ENCODE measurements at regions not wholly inside any gene's neighbourhood (a gene's known extent, or its start where the extent isn't known, plus 50 kb on each side); places are given as distances from the start of the nearest gene placed in this dataset.

- intact Hi-C loops (cut with DNase I) = no loop called here
- Histone ChIP-seq H3K4me3 (ENCODE audit: low read length in 3 of 3) (no peak overlapping the region), H3K36me3 (ENCODE audit: control insufficient read depth in 2 of 3, insufficient read depth in 3 of 3, low read length in 3 of 3) (no peaks in the 10 kb centered on the region), H3K4me1 (ENCODE audit: control insufficient read depth in 2 of 3, insufficient read depth in 2 of 3, low read depth in 1 of 3, low read length in 3 of 3) (no peaks in the 10 kb centered on the region), H3K9ac (ENCODE audit: low read length in 3 of 3) (no peak overlapping the region), H3K9me3 (ENCODE audit: control insufficient read depth in 2 of 3, insufficient read depth in 1 of 3, low read length in 3 of 3) (no peaks in the 10 kb centered on the region), H3K27me3 (ENCODE audit: control insufficient read depth, insufficient read depth, low read length) (no peaks in the 10 kb centered on the region), H3K27ac (ENCODE audit: low read depth in 2 of 2, low read length in 2 of 2) (no peak overlapping the region)
- no peak for FAIRE-seq
- no peak for TF ChIP-seq CTCF (IDR thresholded peaks at IDR 0.05; ENCODE audit: borderline replicate concordance, extremely low read depth, insufficient read depth)
- DNase-seq = no peak
Measured at GRCh38 chr14:97156705-97157104, 359.5 kb downstream of the VRK1 start.

GRCh38 chr14:97158102-97158501, 360.9 kb downstream of the VRK1 start:
- Histone ChIP-seq H3K9me3 (ENCODE audit: control insufficient read depth in 2 of 3, insufficient read depth in 1 of 3, low read length in 3 of 3) (no peaks in the 10 kb centered on the region), H3K4me3 (ENCODE audit: low read length in 3 of 3) (no peak overlapping the region), H3K27ac (ENCODE audit: low read depth in 2 of 2, low read length in 2 of 2) (no peak overlapping the region), H3K9ac (ENCODE audit: low read length in 3 of 3) (no peak overlapping the region), H3K27me3 (ENCODE audit: control insufficient read depth, insufficient read depth, low read length) (no peaks in the 10 kb centered on the region), H3K36me3 (ENCODE audit: control insufficient read depth in 2 of 3, insufficient read depth in 3 of 3, low read length in 3 of 3) (no peaks in the 10 kb centered on the region), H3K4me1 (ENCODE audit: control insufficient read depth in 2 of 3, insufficient read depth in 2 of 3, low read depth in 1 of 3, low read length in 3 of 3) (no peaks in the 10 kb centered on the region)
- intact Hi-C loops (cut with DNase I) = no loop called here
- no peak for DNase-seq
- no peak for FAIRE-seq
- TF ChIP-seq CTCF (IDR thresholded peaks at IDR 0.05; ENCODE audit: borderline replicate concordance, extremely low read depth, insufficient read depth) = no peak

DNA sequence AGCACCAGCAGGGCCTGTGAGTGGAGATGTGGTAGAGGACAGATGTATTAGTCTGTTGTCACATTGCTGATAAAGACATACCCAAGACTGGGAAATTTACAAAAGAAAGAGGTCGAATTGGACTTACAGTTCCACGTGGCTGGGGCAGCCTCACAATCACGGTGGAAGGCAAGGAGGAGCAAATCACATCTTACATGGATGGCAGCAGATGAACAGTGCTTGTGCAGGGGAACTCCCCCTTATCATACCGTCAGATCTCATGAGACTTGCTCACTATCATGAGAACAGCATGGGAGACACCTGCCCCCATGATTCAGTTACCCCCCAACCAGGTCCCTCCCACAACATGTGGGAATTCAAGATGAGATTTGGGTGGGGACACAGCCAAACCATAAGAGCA, 361.9 kb downstream of the VRK1 start:
- intact Hi-C loops (cut with DNase I) = no loop called here
- no peak for FAIRE-seq
- Histone ChIP-seq H3K4me3 (ENCODE audit: low read length in 3 of 3) (no peak overlapping the region), H3K27me3 (ENCODE audit: control insufficient read depth, insufficient read depth, low read length) (no peaks in the 10 kb centered on the region), H3K27ac (ENCODE audit: low read depth in 2 of 2, low read length in 2 of 2) (no peak overlapping the region), H3K4me1 (ENCODE audit: control insufficient read depth in 2 of 3, insufficient read depth in 2 of 3, low read depth in 1 of 3, low read length in 3 of 3) (no peaks in the 10 kb centered on the region), H3K36me3 (ENCODE audit: control insufficient read depth in 2 of 3, insufficient read depth in 3 of 3, low read length in 3 of 3) (no peaks in the 10 kb centered on the region), H3K9ac (ENCODE audit: low read length in 3 of 3) (no peak overlapping the region), H3K9me3 (ENCODE audit: control insufficient read depth in 2 of 3, insufficient read depth in 1 of 3, low read length in 3 of 3) (no peaks in the 10 kb centered on the region)
- TF ChIP-seq CTCF (IDR thresholded peaks at IDR 0.05; ENCODE audit: borderline replicate concordance, extremely low read depth, insufficient read depth) = no peak
- DNase-seq = no peak

DNA sequence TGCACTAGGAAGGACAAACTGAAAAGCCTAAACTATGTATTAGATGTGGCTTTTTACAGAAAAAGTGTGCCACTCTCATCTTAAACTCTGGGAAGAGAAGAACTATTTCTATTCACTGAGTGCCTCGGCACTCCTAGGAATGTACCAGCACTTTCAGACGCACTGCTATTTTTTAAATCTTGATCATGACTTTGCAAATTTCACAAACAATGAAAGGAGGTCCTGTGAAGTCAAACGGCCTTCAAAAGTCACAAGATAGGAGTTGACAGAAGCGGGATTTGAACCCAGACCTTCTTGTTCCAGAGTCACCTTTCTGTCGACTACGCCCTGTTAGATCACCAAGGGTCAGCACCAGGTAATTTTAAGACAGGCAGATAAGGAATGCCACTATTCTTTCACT, 365.4 kb downstream of the VRK1 start:
- no peaks in the 10 kb centered on the region for H3K9me3 ChIP-seq (ENCODE audit: control insufficient read depth in 2 of 3, insufficient read depth in 1 of 3, low read length in 3 of 3)
- no peak for TF ChIP-seq CTCF (IDR thresholded peaks at IDR 0.05; ENCODE audit: borderline replicate concordance, extremely low read depth, insufficient read depth)
- H3K36me3 ChIP-seq (ENCODE audit: control insufficient read depth in 2 of 3, insufficient read depth in 3 of 3, low read length in 3 of 3) = no peaks in the 10 kb centered on the region
- intact Hi-C loops (cut with DNase I) = no loop called here
- DNase-seq (no peak), FAIRE-seq (no peak)
- no peak overlapping the region for H3K27ac ChIP-seq (ENCODE audit: low read depth in 2 of 2, low read length in 2 of 2)
- H3K4me3 ChIP-seq (ENCODE audit: low read length in 3 of 3) = no peak overlapping the region
- no peak overlapping the region for H3K9ac ChIP-seq (ENCODE audit: low read length in 3 of 3)
- H3K27me3 ChIP-seq (ENCODE audit: control insufficient read depth, insufficient read depth, low read length) = no peaks in the 10 kb centered on the region
- H3K4me1 ChIP-seq (ENCODE audit: control insufficient read depth in 2 of 3, insufficient read depth in 2 of 3, low read depth in 1 of 3, low read length in 3 of 3) = no peaks in the 10 kb centered on the region

Data from kidney (tissue), 13 donors.